WTC11 (cell line): ENCODE measurements at regions not wholly inside any gene's neighbourhood (a gene's known extent, or its start where the extent isn't known, plus 50 kb on each side); places are given as distances from the start of the nearest gene placed in this dataset.

Experiments
- ATAC-seq: fragments of 200-7000 bp; cut with Tn5 transposase; 2 replicates; pipeline ENCODE4 v1.10.0; 2021; ENCODE audit warnings: mild to moderate bottlenecking, moderate library complexity
- CTCF ChIA-PET: fragments of 300-600 bp; sonication (Branson Sonifier 250); formaldehyde crosslinking; loops from one replicate; lab custom pipeline; 2021; ENCODE audit warnings: antibody characterized with exemption; lab: Charles Lee
- POLR2A ChIA-PET: fragments of 350-600 bp; sonication (Branson Sonifier 250); formaldehyde crosslinking; loops from one replicate; lab custom pipeline; 2021; ENCODE audit warnings: antibody characterized with exemption; lab: Charles Lee
- DNase-seq: peaks from one replicate; pipeline ENCODE4 v3.0.0; 2021; ENCODE audit warnings: low spot score
- H3K27ac Mint-ChIP-seq: 2 replicates; pipeline ENCODE4 v1.8.0; 2021; ENCODE audit warnings: mixed read lengths
- H3K27me3 Mint-ChIP-seq: 2 replicates; pipeline ENCODE4 v1.8.0; 2021; ENCODE audit warnings: low read depth, mild to moderate bottlenecking, moderate library complexity, mixed read lengths
- H3K36me3 Mint-ChIP-seq: 2 replicates; pipeline ENCODE4 v1.8.0; 2021; ENCODE audit warnings: mixed read lengths
- H3K4me1 Mint-ChIP-seq: 2 replicates; pipeline ENCODE4 v1.8.0; 2022; ENCODE audit warnings: mixed read lengths
- H3K4me3 Mint-ChIP-seq: 2 replicates; pipeline ENCODE4 v1.8.0; 2021; ENCODE audit warnings: mild to moderate bottlenecking, moderate library complexity, mixed read lengths
- H3K9me3 Mint-ChIP-seq: 2 replicates; pipeline ENCODE4 v1.8.0; 2021; ENCODE audit warnings: mixed read lengths
- ATF1 ChIP-seq: sonication (generic); formaldehyde crosslinking; IDR thresholded peaks from 2 replicates; pipeline ENCODE4 v1.8.1; 2023; ENCODE audit warnings: mild to moderate bottlenecking, moderate library complexity, missing genetic modification reagents
- ATF3 ChIP-seq: sonication (generic); formaldehyde crosslinking; conservative IDR thresholded peaks from 2 replicates; pipeline ENCODE4 v1.8.1; 2022; ENCODE audit warnings: mild to moderate bottlenecking, missing genetic modification reagents
- CBFB ChIP-seq: sonication (generic); formaldehyde crosslinking; IDR thresholded peaks from 2 replicates; pipeline ENCODE4 v1.8.1; 2022; ENCODE audit warnings: mild to moderate bottlenecking, low read depth, missing genetic modification reagents
- CREM ChIP-seq: sonication (generic); formaldehyde crosslinking; IDR thresholded peaks from 2 replicates; pipeline ENCODE4 v1.8.1; 2022; ENCODE audit warnings: mild to moderate bottlenecking, missing genetic modification reagents, moderate library complexity
- E2F1 ChIP-seq: sonication (generic); formaldehyde crosslinking; IDR thresholded peaks from 2 replicates; pipeline ENCODE4 v1.8.0; 2022; ENCODE audit warnings: mild to moderate bottlenecking, missing genetic modification reagents
- ERG ChIP-seq: fragments of 250-450 bp; sonication (Bioruptor Pico); IDR thresholded peaks from 2 replicates; pipeline ENCODE4 v1.8.0; 2021; ENCODE audit warnings: mild to moderate bottlenecking
- FOXK1 ChIP-seq: sonication (generic); formaldehyde crosslinking; IDR thresholded peaks from 2 replicates; pipeline ENCODE4 v1.8.0; 2022; ENCODE audit warnings: mild to moderate bottlenecking, moderate library complexity, missing genetic modification reagents
- FOXP4 ChIP-seq: sonication (generic); formaldehyde crosslinking; IDR thresholded peaks from 2 replicates; pipeline ENCODE4 v1.8.0; 2022; ENCODE audit warnings: mild to moderate bottlenecking, missing genetic modification reagents
- IRF1 ChIP-seq: sonication (generic); formaldehyde crosslinking; IDR thresholded peaks from 2 replicates; pipeline ENCODE4 v1.8.0; 2023; ENCODE audit warnings: missing genetic modification reagents
- JUN ChIP-seq: sonication (generic); formaldehyde crosslinking; IDR thresholded peaks from 2 replicates; pipeline ENCODE4 v1.8.0; 2023; ENCODE audit warnings: mild to moderate bottlenecking, missing genetic modification reagents
- KAT7 ChIP-seq: sonication (generic); formaldehyde crosslinking; IDR thresholded peaks from 2 replicates; pipeline ENCODE4 v1.8.1; 2023; ENCODE audit warnings: missing genetic modification reagents, mild to moderate bottlenecking, borderline replicate concordance
- MXD4 ChIP-seq: fragments of 250-450 bp; sonication (Bioruptor Pico); IDR thresholded peaks from 2 replicates; pipeline ENCODE4 v1.8.0; 2021; ENCODE audit warnings: mild to moderate bottlenecking, moderate library complexity, borderline replicate concordance
- MYBL2 ChIP-seq: sonication (generic); formaldehyde crosslinking; IDR thresholded peaks from 2 replicates; pipeline ENCODE4 v1.8.1; 2023; ENCODE audit warnings: mild to moderate bottlenecking, moderate library complexity, missing genetic modification reagents
- NFATC4 ChIP-seq: fragments of 250-450 bp; sonication (Bioruptor Pico); IDR thresholded peaks from 2 replicates; pipeline ENCODE4 v1.9.0; 2021; ENCODE audit warnings: mild to moderate bottlenecking
- PRRX2 ChIP-seq: fragments of 250-450 bp; sonication (Bioruptor Pico); IDR thresholded peaks from 2 replicates; pipeline ENCODE4 v1.8.0; 2021; ENCODE audit warnings: mild to moderate bottlenecking
- RORB ChIP-seq: fragments of 250-450 bp; sonication (Bioruptor Pico); IDR thresholded peaks from 2 replicates; pipeline ENCODE4 v1.9.0; 2021; ENCODE audit warnings: mild to moderate bottlenecking
- SP1 ChIP-seq: sonication (generic); formaldehyde crosslinking; conservative IDR thresholded peaks from 2 replicates; pipeline ENCODE4 v1.8.1; 2022; ENCODE audit warnings: missing genetic modification reagents
- STAT6 ChIP-seq: sonication (generic); formaldehyde crosslinking; conservative IDR thresholded peaks from 2 replicates; pipeline ENCODE4 v1.8.1; 2023; ENCODE audit warnings: mild to moderate bottlenecking, low read depth, missing genetic modification reagents, moderate library complexity
- TEAD1 ChIP-seq: sonication (generic); formaldehyde crosslinking; IDR thresholded peaks from 2 replicates; pipeline ENCODE4 v1.8.0; 2022; ENCODE audit warnings: mild to moderate bottlenecking, missing genetic modification reagents
- TEAD4 ChIP-seq: sonication (generic); formaldehyde crosslinking; IDR thresholded peaks from 2 replicates; pipeline ENCODE4 v1.8.0; 2022; ENCODE audit warnings: mild to moderate bottlenecking, missing genetic modification reagents
- ZBTB21 ChIP-seq: sonication (generic); formaldehyde crosslinking; IDR thresholded peaks from 2 replicates; pipeline ENCODE4 v1.8.1; 2023; ENCODE audit warnings: mild to moderate bottlenecking, missing genetic modification reagents, borderline replicate concordance
- ZNF138 ChIP-seq: sonication (generic); formaldehyde crosslinking; conservative IDR thresholded peaks from 2 replicates; pipeline ENCODE4 v1.8.1; 2022; ENCODE audit warnings: mild to moderate bottlenecking, moderate library complexity, missing genetic modification reagents
- ZNF232 ChIP-seq: sonication (generic); formaldehyde crosslinking; IDR thresholded peaks from 2 replicates; pipeline ENCODE4 v1.8.0; 2022; ENCODE audit warnings: mild to moderate bottlenecking, missing genetic modification reagents
- ZNF263 ChIP-seq: sonication (generic); formaldehyde crosslinking; IDR thresholded peaks from 2 replicates; pipeline ENCODE4 v1.8.1; 2022; ENCODE audit warnings: low read depth, mild to moderate bottlenecking, moderate library complexity, missing genetic modification reagents
- ZNF317 ChIP-seq: sonication (generic); formaldehyde crosslinking; IDR thresholded peaks from 2 replicates; pipeline ENCODE4 v1.8.1; 2023; ENCODE audit warnings: low read depth, mild to moderate bottlenecking, moderate library complexity, missing genetic modification reagents, borderline replicate concordance

- TF ChIP-seq ERG (CRISPR knock-in tag): no peak
- no peak for TF ChIP-seq ZBTB21 (CRISPR knock-in tag)
- no peak for TF ChIP-seq IRF1 (CRISPR knock-in tag)
- TF ChIP-seq KAT7 (CRISPR knock-in tag): no peak
- TF ChIP-seq TEAD1: no peak
Observed at GRCh38 chr4:181162266-181162665, 1080.9 kb upstream of the TENM3 start (continued).

- no peak for ATAC-seq
- Mint-ChIP-seq H3K36me3 (no peaks in the 10 kb centered on the region), H3K4me3 (no peak overlapping the region), H3K9me3 (no peaks in the 10 kb centered on the region), H3K4me1 (peaks cover 23% of the 10 kb centered on the region), H3K27ac (no peak overlapping the region), H3K27me3 (peaks cover 71% of the 10 kb centered on the region)
- DNase-seq: no peak
- POLR2A ChIA-PET: no interaction called here
- TF ChIP-seq ATF3 (no peak), ATF1 (CRISPR knock-in tag) (no peak), MYBL2 (CRISPR knock-in tag) (no peak), JUN (CRISPR knock-in tag) (no peak), CREM (CRISPR knock-in tag) (no peak), NFATC4 (CRISPR knock-in tag) (no peak), RORB (no peak), E2F1 (CRISPR knock-in tag) (no peak)
- CTCF ChIA-PET: no interaction called here
Observed at GRCh38 chr4:181162676-181163075, 1080.5 kb upstream of the TENM3 start.

GRCh38 chr4:181166742-181167399 is 1076.3 kb upstream of the TENM3 start:
- H3K36me3 Mint-ChIP-seq: no peaks in the 10 kb centered on the region
- DNase-seq (no peak), ATAC-seq (peak; percentile 95)
- ChIA-PET CTCF (interaction anchor here (1.2 kb wide), 1 partner anchor 24 kb away, joined by 4 read pairs; no protein-coding TSS in a partner anchor), POLR2A (no interaction called here)
- H3K9me3 Mint-ChIP-seq: 0 out of 2 replicates have a peak, but pooled peaks cover 4% of the 10 kb centered on the region
- H3K4me3 Mint-ChIP-seq: no peak overlapping the region
- H3K27ac Mint-ChIP-seq: no peak overlapping the region
- H3K27me3 Mint-ChIP-seq: peaks cover 95% of the 10 kb centered on the region
- H3K4me1 Mint-ChIP-seq: peaks cover 22% of the 10 kb centered on the region
- TF ChIP-seq ZNF138 (CRISPR knock-in tag): no peak
- no peak for TF ChIP-seq ZNF232
- no peak for TF ChIP-seq NFATC4 (CRISPR knock-in tag)
- TF ChIP-seq TEAD1: peak; percentile 74; the same call in 1 of the 2 replicates
- no peak for TF ChIP-seq MXD4
- TF ChIP-seq ZNF263: no peak
- TF ChIP-seq ZNF317 (CRISPR knock-in tag): no peak
- no peak for TF ChIP-seq TEAD4
- no peak for TF ChIP-seq STAT6 (CRISPR knock-in tag)
- no peak for TF ChIP-seq PRRX2 (CRISPR knock-in tag)
- peak; percentile 24; the same call in 1 of the 2 replicates for TF ChIP-seq SP1
- TF ChIP-seq FOXP4 (CRISPR knock-in tag): peak; percentile 64; the same call in 1 of the 2 replicates
- TF ChIP-seq FOXK1 (CRISPR knock-in tag): 0 out of 2 replicates have a peak, but pooled peaks have one; percentile 53
- no peak for TF ChIP-seq CBFB (CRISPR knock-in tag)
- TF ChIP-seq E2F1 (CRISPR knock-in tag): no peak
